ENCODE measurements at regions not wholly inside any gene's neighbourhood (a gene's known extent, or its start where the extent isn't known, plus 50 kb on each side); places are given as distances from the start of the nearest gene placed in this dataset.

DNA sequence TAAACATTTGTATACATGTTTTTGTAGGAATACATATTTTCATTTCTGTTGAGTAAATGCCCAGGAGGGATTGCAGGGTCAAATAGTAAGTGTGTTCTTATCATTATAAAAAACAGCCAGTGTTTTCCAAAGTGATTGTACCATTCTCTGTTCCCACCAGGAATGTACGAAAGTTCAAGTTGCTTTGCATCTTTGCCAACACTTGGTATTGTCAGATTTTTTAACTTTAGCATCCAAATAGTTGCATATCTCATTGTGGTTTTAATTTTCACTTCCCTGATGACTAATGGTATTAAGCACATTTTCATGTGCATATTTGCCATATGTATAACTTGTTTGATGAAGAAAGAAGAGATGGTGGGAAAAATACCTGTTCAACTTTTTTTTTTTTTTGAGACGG is 213.9 kb downstream of the ZNF365 start:
- TF ChIP-seq, protein P1, sequence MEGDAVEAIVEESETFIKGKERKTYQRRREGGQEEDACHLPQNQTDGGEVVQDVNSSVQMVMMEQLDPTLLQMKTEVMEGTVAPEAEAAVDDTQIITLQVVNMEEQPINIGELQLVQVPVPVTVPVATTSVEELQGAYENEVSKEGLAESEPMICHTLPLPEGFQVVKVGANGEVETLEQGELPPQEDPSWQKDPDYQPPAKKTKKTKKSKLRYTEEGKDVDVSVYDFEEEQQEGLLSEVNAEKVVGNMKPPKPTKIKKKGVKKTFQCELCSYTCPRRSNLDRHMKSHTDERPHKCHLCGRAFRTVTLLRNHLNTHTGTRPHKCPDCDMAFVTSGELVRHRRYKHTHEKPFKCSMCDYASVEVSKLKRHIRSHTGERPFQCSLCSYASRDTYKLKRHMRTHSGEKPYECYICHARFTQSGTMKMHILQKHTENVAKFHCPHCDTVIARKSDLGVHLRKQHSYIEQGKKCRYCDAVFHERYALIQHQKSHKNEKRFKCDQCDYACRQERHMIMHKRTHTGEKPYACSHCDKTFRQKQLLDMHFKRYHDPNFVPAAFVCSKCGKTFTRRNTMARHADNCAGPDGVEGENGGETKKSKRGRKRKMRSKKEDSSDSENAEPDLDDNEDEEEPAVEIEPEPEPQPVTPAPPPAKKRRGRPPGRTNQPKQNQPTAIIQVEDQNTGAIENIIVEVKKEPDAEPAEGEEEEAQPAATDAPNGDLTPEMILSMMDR (IDR thresholded peaks at IDR 0.05), result no peak
- WGBS (ENCODE audit: insufficient coverage), result 90% methylated on average over 1 of the region's 2 CpGs
- no peaks in the 10 kb centered on the region for H3K4me1 ChIP-seq (ENCODE audit: control insufficient read depth, insufficient read depth, low read length)
- no peak for DNase-seq
- Mint-ChIP-seq H3K36me3 (no peaks in the 10 kb centered on the region), H3K9me3 (no peaks in the 10 kb centered on the region), H3K27me3 (ENCODE audit: low read depth in 2 of 2) (peaks cover 7 to 22% of the 10 kb centered on the region in 2 donors), H3K4me1 (no peaks in the 10 kb centered on the region), H3K4me3 (no peak overlapping the region), H3K27ac (no peak overlapping the region)
- no peak for ATAC-seq
- no peak overlapping the region for H3K27ac ChIP-seq (ENCODE audit: low read length)
- intact Hi-C loops (cut with micrococcal nuclease), result no loop called here
- no peaks in the 10 kb centered on the region for H3K9me3 ChIP-seq (ENCODE audit: control insufficient read depth, insufficient read depth, low read length)
- no peak overlapping the region for H3K4me3 ChIP-seq (ENCODE audit: low read length)
- no peaks in the 10 kb centered on the region for H3K27me3 ChIP-seq (ENCODE audit: control insufficient read depth, insufficient read depth, low read length)
- no peaks in the 10 kb centered on the region for H3K36me3 ChIP-seq (ENCODE audit: control insufficient read depth, insufficient read depth, low read length)

DNA sequence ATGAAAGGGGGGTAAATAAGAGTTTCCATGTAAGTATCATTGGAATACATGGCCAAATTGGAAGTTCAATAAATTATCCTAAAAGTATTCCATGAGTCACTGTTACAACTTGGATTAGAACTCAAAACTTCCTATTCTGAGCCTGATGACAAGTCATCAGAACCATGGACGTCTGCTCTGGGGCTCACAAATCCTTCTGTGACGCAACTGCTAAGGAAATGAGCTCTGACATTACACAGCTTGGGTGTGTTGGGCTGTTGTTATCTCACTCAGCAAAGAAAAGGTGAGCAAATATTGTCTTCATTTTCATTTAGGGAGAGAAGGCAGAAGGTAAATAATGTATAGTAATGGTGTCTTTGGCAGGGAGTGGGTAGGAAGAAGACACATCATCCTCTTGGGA is 214.8 kb upstream of the ADO start:
- no peak overlapping the region for H3K4me3 ChIP-seq (ENCODE audit: low read length)
- DNase-seq (no peak), ATAC-seq (no peak)
- Mint-ChIP-seq H3K4me3 (no peak overlapping the region), H3K36me3 (no peaks in the 10 kb centered on the region), H3K9me3 (no peaks in the 10 kb centered on the region), H3K27me3 (ENCODE audit: low read depth in 2 of 2) (peaks cover 7 to 22% of the 10 kb centered on the region in 2 donors), H3K27ac (no peak overlapping the region), H3K4me1 (peaks cover 6% of the 10 kb centered on the region in 2 donors)
- WGBS (ENCODE audit: insufficient coverage), result 85% methylated on average over 2 of the region's 2 CpGs
- no peak overlapping the region for H3K27ac ChIP-seq (ENCODE audit: low read length)
- intact Hi-C loops (cut with micrococcal nuclease), result loop anchor here (5.0 to 10.0 kb wide), 2 partner anchors 152 to 425 kb away; no protein-coding TSS in a partner anchor
- TF ChIP-seq, protein P1 (IDR thresholded peaks at IDR 0.05), result no peak
- no peaks in the 10 kb centered on the region for H3K4me1 ChIP-seq (ENCODE audit: control insufficient read depth, insufficient read depth, low read length)
- no peaks in the 10 kb centered on the region for H3K9me3 ChIP-seq (ENCODE audit: control insufficient read depth, insufficient read depth, low read length)
- H3K27me3 ChIP-seq (ENCODE audit: control insufficient read depth, insufficient read depth, low read length), result no peaks in the 10 kb centered on the region
- H3K36me3 ChIP-seq (ENCODE audit: control insufficient read depth, insufficient read depth, low read length), result no peaks in the 10 kb centered on the region

DNA sequence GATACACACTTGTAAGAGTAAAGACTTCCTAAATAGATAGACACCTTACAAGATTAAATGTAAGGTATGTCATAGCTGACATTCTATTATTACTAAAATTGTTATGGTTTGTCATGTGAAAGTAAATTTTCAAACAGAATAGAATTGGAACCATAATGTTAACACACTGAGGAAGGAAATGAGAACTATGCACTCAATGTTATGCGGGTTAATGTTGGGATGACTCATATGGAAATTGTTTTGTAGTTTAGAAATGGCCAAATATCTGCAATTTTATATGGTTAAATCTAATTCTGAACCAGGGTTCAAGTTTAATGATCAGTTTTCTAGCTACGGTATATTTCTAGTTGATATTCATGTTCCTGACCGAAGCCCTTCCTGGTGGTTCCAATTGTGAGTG is 214.2 kb upstream of the ADO start:
- WGBS (ENCODE audit: insufficient coverage), result 78% methylated on average over 3 of the region's 3 CpGs

More for the DNA sequence above, 214.2 kb upstream of the ADO start:
- ATAC-seq, result no peak
- Mint-ChIP-seq H3K36me3 (no peaks in the 10 kb centered on the region), H3K4me1 (peaks cover 6% of the 10 kb centered on the region in 2 donors), H3K9me3 (no peaks in the 10 kb centered on the region), H3K27me3 (ENCODE audit: low read depth in 2 of 2) (peaks cover 7 to 18% of the 10 kb centered on the region in 2 donors), H3K4me3 (no peak overlapping the region), H3K27ac (no peak overlapping the region)
- Histone ChIP-seq H3K4me3 (ENCODE audit: low read length) (no peak overlapping the region), H3K4me1 (ENCODE audit: control insufficient read depth, insufficient read depth, low read length) (no peaks in the 10 kb centered on the region), H3K9me3 (ENCODE audit: control insufficient read depth, insufficient read depth, low read length) (no peaks in the 10 kb centered on the region), H3K36me3 (ENCODE audit: control insufficient read depth, insufficient read depth, low read length) (no peaks in the 10 kb centered on the region), H3K27ac (ENCODE audit: low read length) (no peak overlapping the region), H3K27me3 (ENCODE audit: control insufficient read depth, insufficient read depth, low read length) (no peaks in the 10 kb centered on the region)
- no peak for DNase-seq
- TF ChIP-seq, protein P1 (IDR thresholded peaks at IDR 0.05), result no peak
- intact Hi-C loops (cut with micrococcal nuclease), result loop anchor here (5.0 to 10.0 kb wide), 2 partner anchors 153 to 424 kb away; no protein-coding TSS in a partner anchor

Data from natural killer cell (primary cell).